K562 (cell line): ENCODE measurements at regions not wholly inside any gene's neighbourhood (a gene's known extent, or its start where the extent isn't known, plus 50 kb on each side); places are given as distances from the start of the nearest gene placed in this dataset.

ENCODE experiments used
- ATAC-seq: fragments of 200-7000 bp; cut with Tn5 transposase; 3 replicates; pipeline ENCODE4 v1.9.1; 2020; ENCODE audit warnings: moderate library complexity
- BruUV-seq: library from RNA; stranded (reverse); fragments of 400-500 nt; replicated peaks from 2 replicates; lab custom pipeline; 2021; lab: Mats Ljungman, UMichigan
- CTCF ChIA-PET: fragments of 300-600 bp; formaldehyde crosslinking; extraction: SDS; loops from one replicate; lab custom pipeline; 2021; ENCODE audit warnings: low intra/inter-chr PET ratio; lab: Yijun Ruan, JAX
- POLR2A ChIA-PET: fragments of 300-600, 350-650 bp; sonication (Branson Sonifier 250); formaldehyde crosslinking; extraction: SDS; loops from one replicate; lab custom pipeline; 2021; ENCODE audit warnings: antibody characterized with exemption, inconsistent platforms; lab: Yijun Ruan, JAX
- DNase-seq, 4 experiments: peaks; one replicate each; pipeline versions ENCODE4 v3.0.0 to v3.0.0-alpha.2; 2011 to 2018; ENCODE audit warnings: low spot score in 3 of 4, mixed read lengths in 3 of 4; ENCODE audit errors: extremely low read depth in 1 of 4
- FAIRE-seq: peaks from 2 replicates; lab custom pipeline; 2011; peaks lifted over from hg19 to GRCh38; lab: Jason Lieb, UNC
- H2AFZ ChIP-seq: 2 replicates; pipeline ENCODE4 v1.6.0; 2011; ENCODE audit warnings: low read depth, low read length, control low read depth, inconsistent platforms
- H3K27ac ChIP-seq: fragments of 200-600 bp; 3 replicates; pipeline ENCODE4 v1.8.0; 2011; ENCODE audit warnings: low read depth, mild to moderate bottlenecking, control low read depth, inconsistent platforms, low read length, moderate library complexity, mixed read lengths; ENCODE audit errors: extremely low read depth
- H3K27me3 ChIP-seq, 2 experiments: fragments of 300-600 bp in 1 of 2; 2 replicates in 1 of 2; 3 replicates in 1 of 2; pipeline versions ENCODE4 v1.6.0 to v1.8.0; 2011; ENCODE audit warnings: inconsistent platforms in 2 of 2, low read length in 2 of 2, mild to moderate bottlenecking in 1 of 2, mixed read lengths in 1 of 2, moderate library complexity in 1 of 2; ENCODE audit not compliant: control insufficient read depth in 2 of 2, insufficient read depth in 2 of 2
- H3K36me3 ChIP-seq: fragments of 300-600 bp; 3 replicates; pipeline ENCODE4 v1.8.0; 2011; ENCODE audit warnings: mild to moderate bottlenecking, low read length, inconsistent platforms; ENCODE audit not compliant: control insufficient read depth, insufficient read depth
- H3K4me1 ChIP-seq, 2 experiments: fragments of 200-600 bp in 1 of 2; replicated peaks in 1 of 2; 2 replicates in 1 of 2; 3 replicates in 1 of 2; pipeline versions ENCODE4 v1.5.1 to v1.8.0; 2011; ENCODE audit warnings: inconsistent platforms in 2 of 2, low read length in 2 of 2, mild to moderate bottlenecking in 1 of 2, mixed read lengths in 1 of 2, moderate library complexity in 1 of 2; ENCODE audit not compliant: control insufficient read depth in 2 of 2, insufficient read depth in 2 of 2
- H3K4me2 ChIP-seq: 2 replicates; pipeline ENCODE4 v1.6.1; 2011; ENCODE audit warnings: low read length, control low read depth, inconsistent platforms, mixed read lengths; ENCODE audit not compliant: insufficient read depth
- H3K4me3 ChIP-seq: fragments of 200-600 bp; sonication (generic), shearing (Covaris generic); 2 replicates; pipeline ENCODE4 v1.5.1; 2016; ENCODE audit warnings: control low read depth, inconsistent platforms
- H3K79me2 ChIP-seq: fragments of 200-600 bp; 3 replicates; pipeline ENCODE4 v1.8.0; 2011; ENCODE audit warnings: low read length, inconsistent platforms; ENCODE audit not compliant: control insufficient read depth, insufficient read depth
- H3K9ac ChIP-seq, 2 experiments: 2 replicates each; pipeline versions ENCODE4 v1.6.0 to v1.6.1; 2011; ENCODE audit warnings: low read depth in 2 of 2, low read length in 2 of 2, control low read depth in 1 of 2, inconsistent platforms in 1 of 2, mild to moderate bottlenecking in 1 of 2, mixed read lengths in 1 of 2; ENCODE audit not compliant: insufficient read depth in 1 of 2
- H3K9me1 ChIP-seq: one replicate; pipeline ENCODE4 v1.6.0; 2011; ENCODE audit warnings: inconsistent platforms, mild to moderate bottlenecking, low read length, moderate library complexity; ENCODE audit not compliant: control insufficient read depth, insufficient read depth
- H3K9me3 ChIP-seq: replicated peaks from 2 replicates; pipeline ENCODE4 v1.5.1; 2011; ENCODE audit warnings: low read depth, low read length, inconsistent platforms; ENCODE audit not compliant: control insufficient read depth, insufficient read depth
- H4K20me1 ChIP-seq: replicated peaks from 2 replicates; pipeline ENCODE4 v1.6.1; 2011; ENCODE audit warnings: low read length, inconsistent platforms, mixed read lengths; ENCODE audit not compliant: control insufficient read depth, insufficient read depth
- CBX5 ChIP-seq: IDR thresholded peaks from 2 replicates; pipeline ENCODE4 v1.6.1; 2014; ENCODE audit warnings: low read depth, borderline replicate concordance
- THAP7 ChIP-seq: fragments of 250-450 bp; sonication (Bioruptor Pico); IDR thresholded peaks from 2 replicates; pipeline ENCODE4 v1.5.0; 2021
- TRIM25 ChIP-seq: fragments of 450-650 bp; IDR thresholded peaks from 2 replicates; pipeline ENCODE4 v1.7.0; 2016; ENCODE audit warnings: borderline replicate concordance
- YBX1 ChIP-seq: fragments of 450-650 bp; IDR thresholded peaks from 2 replicates; pipeline ENCODE4 v1.7.1; 2016; ENCODE audit warnings: mild to moderate bottlenecking
- ZBTB11 ChIP-seq, 3 experiments: fragments of 200-800 bp in 1 of 3; fragments of 250-450 bp in 1 of 3; fragments of 450-650 bp in 1 of 3; sonication (Bioruptor Pico) in 1 of 3; sonication (Bioruptor generic) in 1 of 3; formaldehyde crosslinking in 1 of 3; IDR thresholded peaks; 2 replicates each; pipeline versions ENCODE4 v1.6.1 to v1.8.0; 2016 to 2022; ENCODE audit warnings: mild to moderate bottlenecking in 2 of 3, missing genetic modification characterization in 2 of 3, missing compliant biosample characterization in 1 of 3, moderate library complexity in 1 of 3
- ZNF609 ChIP-seq: sonication (generic); formaldehyde crosslinking; IDR thresholded peaks from 2 replicates; pipeline ENCODE4 v1.8.1; 2023; ENCODE audit warnings: missing genetic modification reagents, mild to moderate bottlenecking, borderline replicate concordance
- WGBS: fragments of 100-300 bp; shearing (Covaris generic); methylation state at CpG from one replicate; pipeline ENCODE4 v1.1.6; 2016; ENCODE audit warnings: low coverage, mixed read lengths; ENCODE audit not compliant: insufficient coverage; ENCODE audit errors: missing lambda C conversion rate; 5-methylcytosine and 5-hydroxymethylcytosine counted together
- in situ Hi-C: fragments of 300-500 bp; cut with MboI; formaldehyde crosslinking; loops from 4 replicates; pipeline ENCODE4 v1.15.0; 2018; ENCODE audit warnings: inconsistent platforms, mixed read lengths
- intact Hi-C: fragments of 100-400 bp; cut with micrococcal nuclease; formaldehyde crosslinking; loops from 2 replicates; pipeline ENCODE4 v1.14.2; 2022

GRCh38 chr1:199735660-199736059 is 291.9 kb upstream of the NR5A2 start:
- intact Hi-C loops: no loop called here
- H3K9me3 ChIP-seq: no peaks in the 10 kb centered on the region
- H3K4me1 ChIP-seq: no peaks in the 10 kb centered on the region
- CTCF ChIA-PET: no interaction called here
- in situ Hi-C loops: no loop called here
- no peak overlapping the region for H3K4me2 ChIP-seq
- no peak for DNase-seq
- no peak overlapping the region for H3K27ac ChIP-seq
- H3K27me3 ChIP-seq: no peaks in the 10 kb centered on the region
- 0% methylated on average over 6 of the region's 6 CpGs for WGBS
- H3K9ac ChIP-seq: no peak overlapping the region
- no peak for ATAC-seq
- no peaks in the 10 kb centered on the region for H3K79me2 ChIP-seq
- H2AFZ ChIP-seq: no peak overlapping the region
- POLR2A ChIA-PET: no interaction called here
- no TSS peak for BruUV-seq
- TF ChIP-seq YBX1 (no peak), ZBTB11 (CRISPR knock-in tag; IDR thresholded peaks at IDR 0.05) (no peak), ZNF609 (CRISPR knock-in tag) (no peak), TRIM25 (no peak), CBX5 (no peak), THAP7 (CRISPR knock-in tag) (no peak)
- no peak for FAIRE-seq
- no peaks in the 10 kb centered on the region for H3K36me3 ChIP-seq
- no peak overlapping the region for H3K4me3 ChIP-seq
- H3K9me1 ChIP-seq: no peaks in the 10 kb centered on the region
- H4K20me1 ChIP-seq: no peaks in the 10 kb centered on the region
